Parathyroid adenoma (tissue), 2 donors: ENCODE measurements at regions not wholly inside any gene's neighbourhood (a gene's known extent, or its start where the extent isn't known, plus 50 kb on each side); places are given as distances from the start of the nearest gene placed in this dataset.

Source experiments
- H2AFZ ChIP-seq: fragments of 300-600 bp; sonication (generic); one replicate; pipeline ENCODE4 v1.7.0; 2017; ENCODE audit warnings: antibody characterized with exemption, mild to moderate bottlenecking
- H3K27ac ChIP-seq: fragments of 300-600 bp; sonication (generic); one replicate; pipeline ENCODE4 v1.7.0; 2017
- H3K27me3 ChIP-seq: fragments of 300-600 bp; sonication (generic); one replicate; pipeline ENCODE4 v1.7.0; 2017; ENCODE audit warnings: low read length; ENCODE audit not compliant: control insufficient read depth, insufficient read depth
- H3K36me3 ChIP-seq: fragments of 300-600 bp; sonication (generic); one replicate; pipeline ENCODE4 v1.7.0; 2017; ENCODE audit warnings: low read length; ENCODE audit not compliant: control insufficient read depth, insufficient read depth
- H3K4me1 ChIP-seq: fragments of 300-600 bp; sonication (generic); one replicate; pipeline ENCODE4 v1.7.0; 2017; ENCODE audit warnings: control low read depth
- H3K4me2 ChIP-seq: fragments of 300-600 bp; sonication (generic); one replicate; pipeline ENCODE4 v1.7.0; 2017; ENCODE audit warnings: low read length
- H3K4me3 ChIP-seq: fragments of 300-600 bp; sonication (generic); one replicate; pipeline ENCODE4 v1.7.0; 2017; ENCODE audit warnings: low read depth, low read length
- H3K79me2 ChIP-seq: fragments of 300-600 bp; sonication (generic); one replicate; pipeline ENCODE4 v1.7.0; 2017; ENCODE audit warnings: control low read depth
- H3K9ac ChIP-seq: fragments of 300-600 bp; sonication (generic); one replicate; pipeline ENCODE4 v1.7.0; 2017; ENCODE audit warnings: mild to moderate bottlenecking
- H3K9me3 ChIP-seq: fragments of 300-600 bp; sonication (generic); one replicate; pipeline ENCODE4 v1.7.0; 2017; ENCODE audit warnings: low read length; ENCODE audit not compliant: control insufficient read depth
- CTCF ChIP-seq: fragments of 300-600 bp; sonication (generic); IDR thresholded peaks from one replicate; pipeline ENCODE4 v1.7.0; 2017; ENCODE audit warnings: antibody characterized with exemption, mild to moderate bottlenecking
- donor health status: primary hyperparathyroidism.

- H3K27ac ChIP-seq = no peak overlapping the region
- H3K4me2 ChIP-seq = no peak overlapping the region
- no peak overlapping the region for H2AFZ ChIP-seq
- no peaks in the 10 kb centered on the region for H3K4me1 ChIP-seq
- no peak for TF ChIP-seq CTCF
- no peaks in the 10 kb centered on the region for H3K79me2 ChIP-seq
- H3K9ac ChIP-seq = no peak overlapping the region
- H3K36me3 ChIP-seq = no peaks in the 10 kb centered on the region
- no peak overlapping the region for H3K4me3 ChIP-seq
- H3K27me3 ChIP-seq = no peaks in the 10 kb centered on the region
- no peaks in the 10 kb centered on the region for H3K9me3 ChIP-seq
These were observed 1053.4 kb upstream of the RBFOX1 start for GRCh38 chr16:6279286-6279685.

GRCh38 chr16:6274351-6274750 lies 1058.3 kb upstream of the RBFOX1 start:
- TF ChIP-seq CTCF = no peak
- no peaks in the 10 kb centered on the region for H3K79me2 ChIP-seq

GRCh38 chr16:6267682-6268081 lies 1065.0 kb upstream of the RBFOX1 start:
- Histone ChIP-seq H3K4me2 (no peak overlapping the region), H3K27me3 (no peaks in the 10 kb centered on the region), H3K9me3 (no peaks in the 10 kb centered on the region), H3K4me1 (peaks cover 3% of the 10 kb centered on the region), H3K27ac (no peak overlapping the region), H3K4me3 (no peak overlapping the region), H3K36me3 (no peaks in the 10 kb centered on the region), H2AFZ (no peak overlapping the region), H3K79me2 (no peaks in the 10 kb centered on the region), H3K9ac (no peak overlapping the region)
- TF ChIP-seq CTCF = no peak

More at GRCh38 chr16:6274351-6274750, 1058.3 kb upstream of the RBFOX1 start:
- Histone ChIP-seq H3K4me1 (no peaks in the 10 kb centered on the region), H3K4me2 (no peak overlapping the region), H3K9me3 (no peaks in the 10 kb centered on the region), H3K27me3 (no peaks in the 10 kb centered on the region), H3K36me3 (no peaks in the 10 kb centered on the region), H3K27ac (no peak overlapping the region), H3K9ac (no peak overlapping the region), H3K4me3 (no peak overlapping the region), H2AFZ (no peak overlapping the region)

- Histone ChIP-seq H3K4me2 (no peak overlapping the region), H3K9ac (no peak overlapping the region), H3K79me2 (no peaks in the 10 kb centered on the region), H3K4me3 (no peak overlapping the region), H3K27me3 (no peaks in the 10 kb centered on the region), H3K4me1 (peaks cover 3% of the 10 kb centered on the region), H3K9me3 (no peaks in the 10 kb centered on the region), H3K36me3 (no peaks in the 10 kb centered on the region), H3K27ac (no peak overlapping the region), H2AFZ (no peak overlapping the region)
- no peak for TF ChIP-seq CTCF
These were observed 1065.9 kb upstream of the RBFOX1 start for GRCh38 chr16:6266703-6267102.

GRCh38 chr16:6265968-6266367 lies 1066.7 kb upstream of the RBFOX1 start:
- H2AFZ ChIP-seq = no peak overlapping the region
- no peak overlapping the region for H3K4me2 ChIP-seq
- peaks cover 3% of the 10 kb centered on the region for H3K4me1 ChIP-seq
- no peaks in the 10 kb centered on the region for H3K36me3 ChIP-seq
- no peaks in the 10 kb centered on the region for H3K9me3 ChIP-seq
- H3K27me3 ChIP-seq = no peaks in the 10 kb centered on the region
- no peak overlapping the region for H3K9ac ChIP-seq
- no peak overlapping the region for H3K27ac ChIP-seq
- TF ChIP-seq CTCF = no peak
- no peak overlapping the region for H3K4me3 ChIP-seq
- no peaks in the 10 kb centered on the region for H3K79me2 ChIP-seq
